OCI-LY1 (cell line): ENCODE measurements at regions not wholly inside any gene's neighbourhood (a gene's known extent, or its start where the extent isn't known, plus 50 kb on each side); places are given as distances from the start of the nearest gene placed in this dataset.

Source experiments
- EZH2 ChIP-seq: fragments of 200-600 bp; sonication (generic), shearing (Covaris generic); IDR thresholded peaks from 2 replicates; pipeline ENCODE4 v1.8.0; 2017; ENCODE audit warnings: borderline replicate concordance, mixed run types, mild to moderate bottlenecking, antibody characterized with exemption, low read length, moderate library complexity, mixed read lengths
- TF ChIP-seq, protein P1 (sequence below): fragments of 200-600 bp; sonication (generic), shearing (Covaris generic); IDR thresholded peaks from 2 replicates; pipeline ENCODE4 v1.5.1; 2017; ENCODE audit warnings: mild to moderate bottlenecking, antibody characterized with exemption, low read length, moderate library complexity, mixed read lengths

DNA sequence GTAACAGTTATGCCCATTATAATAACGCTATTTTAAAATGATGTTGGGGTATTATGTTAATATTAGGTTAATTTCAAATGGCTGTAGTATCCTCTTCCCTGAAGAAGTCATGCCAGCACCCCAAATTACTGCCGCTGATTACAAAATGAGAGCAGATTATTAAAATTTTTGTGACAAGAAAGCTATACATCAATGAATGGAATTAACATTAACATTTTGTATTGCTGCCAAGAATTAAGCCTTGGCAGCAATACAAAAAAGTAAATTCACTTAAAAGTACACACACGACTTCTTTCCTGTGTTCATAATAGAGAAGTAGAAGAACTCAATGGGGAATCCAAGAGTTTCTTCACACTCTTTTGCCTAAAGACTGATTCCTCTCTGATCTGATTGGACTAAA is 482.8 kb downstream of the STIM2 start:
- no peak for TF ChIP-seq EZH2
- TF ChIP-seq, protein P1, sequence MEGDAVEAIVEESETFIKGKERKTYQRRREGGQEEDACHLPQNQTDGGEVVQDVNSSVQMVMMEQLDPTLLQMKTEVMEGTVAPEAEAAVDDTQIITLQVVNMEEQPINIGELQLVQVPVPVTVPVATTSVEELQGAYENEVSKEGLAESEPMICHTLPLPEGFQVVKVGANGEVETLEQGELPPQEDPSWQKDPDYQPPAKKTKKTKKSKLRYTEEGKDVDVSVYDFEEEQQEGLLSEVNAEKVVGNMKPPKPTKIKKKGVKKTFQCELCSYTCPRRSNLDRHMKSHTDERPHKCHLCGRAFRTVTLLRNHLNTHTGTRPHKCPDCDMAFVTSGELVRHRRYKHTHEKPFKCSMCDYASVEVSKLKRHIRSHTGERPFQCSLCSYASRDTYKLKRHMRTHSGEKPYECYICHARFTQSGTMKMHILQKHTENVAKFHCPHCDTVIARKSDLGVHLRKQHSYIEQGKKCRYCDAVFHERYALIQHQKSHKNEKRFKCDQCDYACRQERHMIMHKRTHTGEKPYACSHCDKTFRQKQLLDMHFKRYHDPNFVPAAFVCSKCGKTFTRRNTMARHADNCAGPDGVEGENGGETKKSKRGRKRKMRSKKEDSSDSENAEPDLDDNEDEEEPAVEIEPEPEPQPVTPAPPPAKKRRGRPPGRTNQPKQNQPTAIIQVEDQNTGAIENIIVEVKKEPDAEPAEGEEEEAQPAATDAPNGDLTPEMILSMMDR, result no peak
